HG03196 (cell line): ENCODE measurements at regions not wholly inside any gene's neighbourhood (a gene's known extent, or its start where the extent isn't known, plus 50 kb on each side); places are given as distances from the start of the nearest gene placed in this dataset.
"Not testable (repeated sequence)": the region's sequence is repeated elsewhere in the genome, so short reads cannot be mapped to it uniquely, and the experiment has no call there.

Experiments used
- ATAC-seq: cut with Tn5 transposase; IDR thresholded peaks from one replicate; pipeline ENCODE4 v1.9.1; 2021; ENCODE audit not compliant: unreplicated experiment

- ATAC-seq, result no peak
Measured at GRCh38 chr1:199858171-199858570, 169.3 kb upstream of the NR5A2 start.

- ATAC-seq, result no peak
Measured at GRCh38 chr1:199858856-199859255, 168.7 kb upstream of the NR5A2 start.

GRCh38 chr1:199859491-199859933, 168.0 kb upstream of the NR5A2 start:
- no peak for ATAC-seq

- ATAC-seq, result no peak
Measured at GRCh38 chr1:199861020-199861795, 166.3 kb upstream of the NR5A2 start.

GRCh38 chr1:199862047-199862446, 165.5 kb upstream of the NR5A2 start:
- ATAC-seq, result no peak

GRCh38 chr1:199866210-199866617, 161.3 kb upstream of the NR5A2 start:
- no peak for ATAC-seq

GRCh38 chr1:199867601-199868000, 159.9 kb upstream of the NR5A2 start:
- no peak for ATAC-seq

GRCh38 chr1:199868777-199869176, 158.7 kb upstream of the NR5A2 start:
- ATAC-seq, result no peak

- no peak for ATAC-seq
Measured at GRCh38 chr1:199875337-199875736, 152.2 kb upstream of the NR5A2 start.

GRCh38 chr1:199875856-199876255, 151.7 kb upstream of the NR5A2 start:
- ATAC-seq, result no peak

- no peak for ATAC-seq
Measured at GRCh38 chr1:199877526-199878384, 149.8 kb upstream of the NR5A2 start.

GRCh38 chr1:199878823-199879222, 148.7 kb upstream of the NR5A2 start:
- ATAC-seq, result no peak

- no peak for ATAC-seq
Measured at GRCh38 chr1:199898654-199899053, 128.9 kb upstream of the NR5A2 start.

GRCh38 chr1:199901341-199901740, 126.2 kb upstream of the NR5A2 start:
- no peak for ATAC-seq

- no peak for ATAC-seq
Measured at GRCh38 chr1:199907361-199907760, 120.1 kb upstream of the NR5A2 start.

- ATAC-seq, result no peak
Measured at GRCh38 chr1:199909137-199909536, 118.4 kb upstream of the NR5A2 start.

- ATAC-seq, result no peak
Measured at GRCh38 chr1:199913318-199913717, 114.2 kb upstream of the NR5A2 start.

GRCh38 chr1:199914546-199914945, 113.0 kb upstream of the NR5A2 start:
- ATAC-seq, result no peak

- no peak for ATAC-seq
Measured at GRCh38 chr1:199918196-199918769, 109.2 kb upstream of the NR5A2 start.

GRCh38 chr1:199920635-199921034, 106.9 kb upstream of the NR5A2 start:
- no peak for ATAC-seq

- no peak for ATAC-seq
Measured at GRCh38 chr1:199929556-199929955, 98.0 kb upstream of the NR5A2 start.

- not testable (repeated sequence) for ATAC-seq
Measured at GRCh38 chr1:199930067-199930466, 97.4 kb upstream of the NR5A2 start.
